ENCODE measurements at regions not wholly inside any gene's neighbourhood (a gene's known extent, or its start where the extent isn't known, plus 50 kb on each side); places are given as distances from the start of the nearest gene placed in this dataset.
A peak's percentile ranks its signal among the peaks of the same experiment; 100 is the strongest.

DNA sequence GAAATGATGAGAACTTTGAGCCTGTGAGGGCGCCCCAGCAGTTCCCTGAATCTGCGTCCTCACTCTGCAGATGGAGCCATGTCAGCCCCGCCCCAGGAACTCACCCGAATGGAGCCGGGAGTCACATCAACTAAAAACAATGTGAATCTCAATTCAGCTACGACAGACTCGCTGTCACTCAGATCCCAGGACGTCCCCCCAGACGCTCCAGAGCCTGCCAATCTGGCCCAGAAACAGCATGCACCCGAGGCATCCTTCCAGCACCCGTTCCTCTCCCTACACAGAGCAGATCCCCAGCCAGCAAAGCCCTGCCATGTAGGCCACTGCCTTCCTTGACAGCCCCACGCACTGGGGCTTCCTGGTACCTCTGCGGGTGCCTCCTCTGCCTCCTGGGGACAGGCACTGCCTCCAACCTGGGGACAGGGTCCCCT, 248.0 kb downstream of the TTLL2 start:
- no peak for DNase-seq (ENCODE audit: extremely low read depth, low read depth, low spot score)

DNA sequence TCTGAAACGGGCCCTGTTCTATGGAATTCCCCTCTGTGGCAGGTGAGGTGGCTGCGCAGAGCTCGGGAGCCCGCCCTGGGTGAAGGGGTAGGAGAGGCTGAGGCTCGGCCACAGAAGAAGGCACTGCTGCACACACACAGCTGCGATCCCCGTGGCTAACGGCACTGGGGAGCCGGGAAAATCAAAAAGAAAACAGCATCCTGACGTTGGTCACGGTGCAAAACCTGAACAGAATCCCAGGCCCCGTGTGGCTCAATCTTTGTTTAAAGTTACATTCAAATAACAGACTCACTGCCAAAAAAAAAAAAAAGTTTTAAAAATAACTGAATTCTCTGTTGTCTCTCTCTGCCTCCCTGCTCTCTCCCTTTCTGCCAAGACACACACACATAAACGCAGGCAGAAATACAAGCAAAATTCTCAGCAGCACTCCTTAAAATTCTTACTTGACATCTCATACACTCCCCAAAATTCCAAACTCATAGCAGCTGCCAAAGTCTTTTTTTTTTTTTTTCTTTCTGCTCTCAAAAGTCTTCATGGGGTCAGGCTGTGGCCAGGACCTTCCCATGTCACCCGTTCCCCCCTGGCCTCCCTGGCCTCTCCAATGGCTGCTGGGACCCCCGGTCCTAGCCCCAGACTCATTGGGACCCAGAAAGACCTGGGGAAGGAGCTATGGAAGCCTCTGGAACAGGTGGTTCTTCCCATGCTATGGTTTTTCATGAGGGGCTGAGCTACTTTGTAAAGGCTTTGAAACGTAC, 248.8 kb downstream of the TTLL2 start:
- no peak for DNase-seq (ENCODE audit: extremely low read depth, low read depth, low spot score)

DNA sequence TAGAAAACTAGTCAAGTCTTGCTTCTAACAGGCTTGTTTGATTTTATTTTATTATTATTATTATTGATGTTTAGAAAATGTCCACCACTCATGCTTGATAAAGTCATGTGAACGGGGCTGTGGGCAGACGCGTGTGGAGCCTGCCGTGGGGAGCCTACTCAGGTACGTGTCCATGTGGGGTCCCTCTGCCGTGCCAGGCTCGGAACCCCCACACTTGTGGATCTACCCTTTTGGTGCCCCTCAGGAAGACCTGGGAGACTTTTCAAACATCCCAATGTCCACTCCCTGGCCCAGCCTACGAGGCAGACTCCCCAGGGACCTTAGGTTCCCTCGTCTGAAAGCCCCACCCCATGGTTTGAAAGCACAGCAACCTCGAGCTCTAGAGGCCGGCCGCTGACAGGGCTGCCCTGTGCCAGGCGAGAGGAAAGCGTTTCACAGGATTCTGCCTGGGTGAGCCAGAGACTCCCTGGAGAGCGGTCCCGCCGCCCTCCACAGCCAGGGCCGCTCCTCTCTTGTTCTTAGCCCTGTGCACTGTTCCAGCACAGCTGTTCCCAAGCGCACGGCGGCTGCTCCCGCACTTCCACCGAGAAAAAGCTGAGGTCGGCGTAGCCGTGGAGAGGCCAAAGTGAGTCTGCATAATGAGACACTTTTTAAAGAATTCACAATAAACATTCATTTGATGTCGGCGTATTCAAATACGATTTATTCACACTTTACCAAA, 249.7 kb downstream of the TTLL2 start:
- no peak for DNase-seq (ENCODE audit: extremely low read depth, low read depth, low spot score)

DNA sequence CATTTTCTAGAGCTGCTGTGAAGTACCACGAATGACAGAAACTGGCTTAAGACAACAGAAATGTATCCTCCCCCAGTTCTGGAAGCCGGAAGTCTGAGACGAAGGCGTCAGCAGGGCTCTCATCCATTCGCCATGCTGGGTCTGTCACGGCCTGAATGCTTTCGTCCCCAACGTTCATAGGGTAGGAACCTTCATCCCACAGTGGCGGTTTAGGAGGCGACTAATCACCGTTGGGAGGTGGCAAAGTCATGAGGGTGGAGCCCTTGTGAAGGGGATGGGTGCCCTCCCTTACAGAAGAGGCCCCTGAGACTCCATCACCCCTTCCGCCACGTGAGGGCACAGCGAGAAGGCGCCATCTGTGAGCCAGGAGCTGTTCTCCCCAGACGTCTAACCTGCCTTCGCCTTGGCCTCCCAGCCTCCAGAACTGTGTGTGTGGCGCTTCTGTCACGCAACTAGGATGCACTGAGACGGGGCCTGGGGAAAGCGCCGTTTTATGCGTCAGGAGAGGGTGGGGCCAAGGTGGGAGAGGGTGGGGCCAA, 250.3 kb downstream of the TTLL2 start:
- DNase-seq (ENCODE audit: extremely low read depth, low read depth, low spot score), result no peak

DNA sequence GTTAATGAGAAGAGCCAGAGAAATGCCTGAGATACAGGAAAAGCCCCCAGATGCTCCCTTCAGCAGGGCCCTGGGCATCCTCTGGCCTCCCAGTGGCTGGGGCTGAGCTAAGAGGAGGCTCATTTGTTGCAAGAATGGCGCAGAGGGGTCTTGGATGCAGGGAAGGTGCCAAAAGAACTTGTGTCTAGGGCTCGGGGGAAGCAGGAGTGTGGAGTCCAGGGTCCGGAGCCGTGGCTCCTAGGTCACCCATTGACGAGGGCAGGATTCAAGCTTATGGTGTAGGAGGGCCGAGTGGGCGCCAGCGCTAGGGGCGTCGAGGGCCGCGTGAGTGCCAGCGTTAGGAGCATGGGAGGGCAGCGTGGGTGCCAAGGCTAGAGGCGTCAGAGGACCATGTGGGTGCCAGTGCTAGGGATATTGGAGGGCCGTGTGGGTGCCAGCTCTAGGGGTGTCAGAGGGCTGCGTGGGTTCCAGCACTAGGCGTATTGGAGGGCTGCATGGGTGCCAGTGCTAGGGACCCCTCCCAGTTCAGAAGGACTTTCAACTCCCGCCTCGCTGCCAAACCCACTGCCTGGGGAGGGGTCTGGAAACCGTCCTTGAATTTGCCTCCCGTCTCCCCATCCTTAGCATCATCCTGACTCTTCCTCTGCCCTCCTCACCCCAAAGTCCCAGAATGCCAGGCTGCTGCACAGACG, 250.5 kb upstream of the AFDN start:
- DNase-seq (ENCODE audit: extremely low read depth, low read depth, low spot score), result no peak

DNA sequence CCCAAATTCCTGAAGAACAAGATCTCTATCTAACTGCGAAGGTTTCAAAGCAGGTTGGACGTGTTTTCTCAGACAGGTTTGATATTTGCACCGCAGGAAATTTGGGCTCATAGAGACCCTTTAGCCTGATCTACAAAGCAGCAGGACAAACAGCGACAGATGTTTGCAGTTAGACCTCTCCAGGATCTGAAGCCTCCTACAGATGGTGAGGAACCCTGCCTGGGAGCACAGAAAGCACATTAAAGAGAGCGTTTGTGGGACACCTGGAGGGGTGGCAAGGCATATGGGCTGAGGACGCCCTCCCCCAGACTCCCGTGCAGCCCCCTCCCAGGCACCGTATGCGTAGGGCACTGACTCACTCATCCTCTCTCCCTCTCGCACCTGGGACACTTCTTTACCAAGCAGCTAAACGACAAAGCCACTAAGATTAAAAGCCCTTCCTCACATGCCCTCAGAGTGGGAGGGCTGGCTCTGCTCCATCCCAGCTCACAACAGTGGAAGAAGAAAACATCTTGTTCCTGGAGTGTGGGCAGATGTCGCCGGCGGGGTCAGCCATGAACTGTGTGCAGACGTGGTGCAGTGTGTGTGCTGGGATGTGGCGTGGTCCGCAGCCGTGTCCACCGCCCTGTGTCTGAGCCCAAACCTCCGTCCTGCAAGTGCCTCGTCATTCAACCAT, 249.7 kb upstream of the AFDN start:
- DNase-seq (ENCODE audit: extremely low read depth, low read depth, low spot score), result no peak

DNA sequence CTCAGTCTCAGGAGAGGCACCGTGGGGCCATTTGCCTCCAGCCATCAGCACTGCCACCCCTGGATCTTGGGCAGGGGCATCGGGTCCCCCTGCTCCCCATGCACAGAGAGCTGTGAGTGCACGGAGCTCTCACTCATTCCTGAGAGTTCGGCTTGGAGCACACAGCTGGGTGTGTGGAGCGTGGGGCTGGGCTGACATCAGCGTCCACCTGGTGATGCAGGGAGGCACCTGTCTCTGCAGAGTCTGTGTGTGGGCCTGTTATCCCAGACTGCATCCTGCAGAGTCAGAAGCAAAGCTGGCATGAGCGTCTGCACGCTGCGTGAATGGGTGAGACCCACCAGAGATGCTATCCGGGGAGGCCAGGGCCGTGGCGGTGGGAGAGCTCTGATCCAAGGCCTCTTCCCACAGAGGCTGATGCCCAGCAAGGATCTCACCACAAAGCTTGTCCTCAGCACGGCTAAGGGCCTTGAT, 248.8 kb upstream of the AFDN start:
- no peak for DNase-seq (ENCODE audit: extremely low read depth, low read depth, low spot score)

DNA sequence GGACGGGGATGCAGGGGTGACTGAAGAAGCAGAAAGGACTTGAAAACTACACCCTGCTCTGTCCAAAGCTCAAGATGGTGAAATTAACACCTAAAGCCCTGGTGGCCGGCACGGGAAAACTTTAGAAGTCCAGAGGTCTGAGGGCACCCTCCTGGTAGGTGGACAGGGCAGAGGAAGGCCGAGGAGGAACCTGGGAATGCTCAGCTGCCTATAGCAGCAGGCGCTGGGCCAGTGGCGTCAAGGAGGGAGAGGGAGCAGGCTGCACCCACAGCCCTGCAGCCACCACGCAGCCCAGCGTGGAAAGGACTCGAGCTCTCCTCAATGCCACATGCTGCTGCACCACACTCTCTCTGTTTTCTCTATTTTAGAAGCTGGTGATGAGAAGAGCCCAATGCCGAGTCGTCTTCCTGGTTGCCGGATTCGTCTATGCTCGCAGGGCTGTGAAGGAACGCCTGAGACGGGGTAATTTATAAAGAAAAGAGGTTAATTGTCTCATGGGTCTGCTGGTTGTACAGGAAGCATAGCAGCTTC, 248.3 kb upstream of the AFDN start:
- no peak for DNase-seq (ENCODE audit: extremely low read depth, low read depth, low spot score)

DNA sequence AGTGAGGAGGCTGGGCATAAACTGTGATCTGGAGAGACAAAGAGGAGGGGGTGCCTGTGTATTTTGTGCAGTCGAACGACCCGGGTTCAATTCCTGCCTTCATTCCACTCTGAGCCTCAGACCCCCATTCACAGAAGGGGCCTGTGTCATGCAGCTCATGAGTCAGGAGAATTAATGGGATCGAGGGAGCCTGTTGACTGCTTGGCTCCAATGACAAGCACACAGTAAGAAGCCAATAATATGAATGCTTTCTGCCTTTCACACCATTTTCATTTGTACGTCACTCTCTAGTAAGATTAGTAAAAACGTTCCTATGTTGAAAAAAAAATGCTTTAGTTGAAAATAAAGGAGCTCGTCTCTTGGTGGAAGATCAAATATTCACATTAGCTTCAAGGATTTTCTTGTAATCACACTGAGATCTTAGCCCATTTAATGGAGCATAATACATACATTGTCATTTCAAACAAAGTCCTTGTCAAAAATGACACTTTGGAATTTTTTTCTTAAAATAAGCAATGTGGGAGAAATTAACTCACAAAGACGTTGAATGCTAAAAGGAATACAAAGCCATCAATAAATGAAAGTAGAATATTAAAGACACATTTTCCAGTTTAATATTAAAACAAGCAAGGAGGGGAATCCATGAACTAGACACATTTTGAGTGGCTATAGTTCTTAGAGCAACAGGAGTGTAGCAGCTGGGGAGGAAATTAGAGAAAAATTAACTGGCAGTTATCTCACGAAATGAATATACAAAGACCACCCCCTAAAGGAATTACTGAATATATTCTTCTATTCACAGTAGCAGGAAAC, 246.7 kb upstream of the AFDN start:
- DNase-seq (ENCODE audit: extremely low read depth, low read depth, low spot score), result no peak

DNA sequence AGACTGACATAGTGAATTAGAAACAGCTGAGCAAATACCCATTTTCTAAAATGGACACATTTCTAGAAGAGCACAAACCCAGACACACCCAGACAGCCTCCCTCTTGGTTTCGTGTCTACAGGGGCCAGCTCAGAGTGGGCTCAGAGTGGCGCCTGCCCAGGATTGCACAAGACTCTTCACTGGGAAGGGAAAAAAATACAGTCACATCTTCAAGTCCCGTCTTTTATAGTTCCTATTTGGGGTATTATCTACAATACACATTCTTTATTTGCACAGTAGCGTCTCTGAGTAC, 246.1 kb upstream of the AFDN start:
- no peak for DNase-seq (ENCODE audit: extremely low read depth, low read depth, low spot score)

DNA sequence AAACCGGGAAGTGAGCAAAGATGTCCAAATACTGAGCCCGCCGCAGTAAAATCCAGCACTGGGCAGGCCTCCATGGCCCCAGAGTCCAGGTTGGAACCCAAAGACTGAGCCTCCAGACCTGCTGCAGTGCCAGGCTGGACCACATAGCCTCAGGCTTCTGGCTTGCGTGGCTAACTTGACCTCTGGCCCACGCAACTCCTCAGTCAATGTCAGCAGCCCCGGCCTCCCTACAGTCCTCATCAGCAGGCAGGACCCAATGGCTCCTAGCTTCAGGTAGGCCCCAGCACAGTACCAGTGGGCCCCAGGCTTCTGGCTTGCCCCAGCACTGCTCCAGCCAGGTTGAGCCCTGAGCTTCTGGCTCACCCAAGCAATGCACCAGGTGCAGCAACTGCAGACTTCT, 245.1 kb upstream of the AFDN start:
- no peak for DNase-seq (ENCODE audit: extremely low read depth, low read depth, low spot score)

DNA sequence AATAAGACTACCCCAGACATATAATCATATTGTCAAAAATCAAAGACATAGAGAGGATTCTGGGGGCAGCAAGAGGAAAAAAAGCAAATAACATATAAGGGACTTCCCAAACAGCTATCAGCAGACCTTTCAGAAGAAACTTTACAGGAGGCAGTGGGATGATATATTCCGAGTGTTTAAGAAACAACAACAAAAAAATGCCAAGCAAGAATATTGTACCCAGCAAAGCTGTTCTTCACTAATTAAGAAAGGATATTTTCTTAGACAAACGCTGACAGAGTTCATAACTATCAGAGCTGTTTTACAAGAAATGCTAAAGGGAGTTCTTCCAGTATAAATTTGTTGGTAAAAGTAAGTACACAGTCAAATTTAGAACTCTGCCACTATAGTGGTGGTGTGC, 243.3 kb upstream of the AFDN start:
- no peak for DNase-seq (ENCODE audit: extremely low read depth, low read depth, low spot score)

DNA sequence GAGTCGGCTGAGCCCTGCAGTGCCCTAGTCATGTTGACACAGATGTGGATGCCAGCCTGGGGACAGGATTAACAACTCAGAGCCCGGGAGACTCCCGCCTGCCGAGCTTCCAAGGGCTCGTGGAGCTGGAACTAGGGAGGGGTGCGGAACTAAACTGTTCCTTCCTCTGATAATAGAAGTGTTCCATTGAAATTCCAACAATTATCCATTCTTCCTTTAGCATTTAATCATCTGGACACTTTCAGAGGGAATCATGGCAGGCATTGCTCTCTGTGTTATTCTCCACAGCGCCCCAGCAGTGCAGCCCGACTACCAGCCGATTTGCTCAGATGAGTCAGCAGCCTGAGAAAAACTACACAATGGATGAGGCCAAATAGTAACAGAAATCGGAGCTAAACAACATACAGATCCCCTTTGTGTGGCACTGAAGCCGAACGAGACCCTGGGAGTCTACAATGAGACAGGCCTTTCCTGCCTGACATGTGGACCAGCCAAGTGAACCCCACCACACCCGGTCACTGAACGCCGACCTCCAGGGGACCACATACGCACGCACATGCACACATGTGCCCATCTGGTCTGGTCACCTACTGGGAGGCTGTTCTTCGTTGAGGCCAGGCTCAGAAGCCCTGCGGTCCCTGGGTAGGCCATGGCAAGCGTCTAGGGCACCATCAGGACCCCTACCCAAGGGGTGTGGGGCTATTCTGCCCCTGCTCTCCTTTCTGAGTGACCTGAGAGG, 238.4 kb upstream of the AFDN start:
- DNase-seq (ENCODE audit: extremely low read depth, low read depth, low spot score), result peak; percentile 74

DNA sequence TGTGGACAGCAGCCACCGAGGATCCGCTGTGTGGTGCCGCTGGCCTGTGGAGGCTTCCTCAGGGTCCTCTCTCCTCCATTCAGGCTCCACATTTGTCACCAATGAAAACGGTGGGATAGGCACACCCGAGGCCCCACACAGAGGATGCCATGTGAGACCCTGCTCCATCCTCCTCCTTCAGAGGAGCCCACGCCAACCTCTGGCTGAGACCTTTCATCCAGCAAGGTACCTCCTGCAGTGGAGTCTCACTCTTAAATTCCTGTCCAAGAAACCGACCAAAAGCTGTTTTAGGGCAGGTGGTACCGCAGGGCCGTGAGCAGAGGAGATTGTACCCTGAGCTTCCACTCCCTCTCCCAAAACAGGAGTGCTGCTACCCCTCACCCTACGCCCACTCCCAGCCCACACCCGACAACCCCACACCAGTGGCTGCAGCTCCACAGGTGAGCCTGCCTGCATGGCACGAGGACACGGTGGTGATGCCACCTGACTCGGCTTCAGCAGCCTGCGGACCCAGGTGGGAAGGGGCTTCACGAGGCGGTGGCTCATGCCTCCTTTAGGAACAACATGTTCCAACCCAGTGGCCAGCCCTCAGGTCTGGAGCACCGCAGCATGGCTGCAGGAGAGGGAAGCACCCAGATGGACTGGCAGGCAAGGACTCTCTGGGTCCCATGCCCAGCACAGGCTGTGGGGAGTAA, 237.6 kb upstream of the AFDN start:
- no peak for DNase-seq (ENCODE audit: extremely low read depth, low read depth, low spot score)

DNA sequence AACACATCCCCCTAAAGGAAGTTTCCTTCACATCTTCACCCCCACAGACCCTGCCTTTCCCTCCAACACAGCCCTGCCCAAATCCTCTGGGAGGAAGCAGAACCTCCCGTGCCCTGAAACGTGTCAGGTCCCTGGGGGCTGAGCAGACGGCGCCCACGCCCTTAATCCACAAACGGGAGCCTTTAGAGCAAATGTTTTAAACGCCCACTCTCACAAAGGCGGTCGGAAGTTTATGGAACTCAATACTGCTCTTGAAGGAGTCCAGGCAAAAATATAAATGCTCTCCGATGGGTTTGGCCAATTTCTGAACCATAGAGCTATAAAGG, 237.1 kb upstream of the AFDN start:
- no peak for DNase-seq (ENCODE audit: extremely low read depth, low read depth, low spot score)

DNA sequence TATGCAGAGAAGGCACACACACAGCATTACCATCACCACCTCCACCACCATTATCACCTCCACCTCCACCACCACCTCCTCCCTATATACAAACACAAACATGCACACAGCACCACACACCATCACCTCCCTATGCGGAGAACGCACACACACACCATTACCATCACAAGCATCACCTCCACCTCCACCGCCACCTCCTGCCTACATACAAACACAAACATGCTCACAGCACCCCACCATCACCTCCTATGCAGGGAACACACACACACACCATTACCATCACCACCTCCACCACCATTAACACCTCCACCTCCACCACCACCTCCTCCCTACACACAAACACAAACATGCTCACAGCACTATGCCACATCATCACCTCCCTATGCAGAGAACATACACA, 236.5 kb upstream of the AFDN start:
- DNase-seq (ENCODE audit: extremely low read depth, low read depth, low spot score), result no peak

All from glomerular endothelial cell (primary cell).